ENCODE measurements at regions not wholly inside any gene's neighbourhood (a gene's known extent, or its start where the extent isn't known, plus 50 kb on each side); places are given as distances from the start of the nearest gene placed in this dataset.
"Not testable (repeated sequence)": the region's sequence is repeated elsewhere in the genome, so short reads cannot be mapped to it uniquely, and the experiment has no call there.

- H3K56ac ChIP-seq (ENCODE audit: extremely low read depth, insufficient read depth, low read length); BruUV-seq (replicated peaks); H4K91ac ChIP-seq (ENCODE audit: insufficient read depth, low read depth, low read length); POLR2A ChIA-PET (ENCODE audit: unreplicated experiment); H3K4me3 ChIP-seq (ENCODE audit: insufficient read depth, low read depth, low read length); CTCF ChIA-PET; H3K4ac ChIP-seq (ENCODE audit: low read depth, low read length); H3K9me3 ChIP-seq (ENCODE audit: control insufficient read depth, insufficient read depth, low read length); H4K8ac ChIP-seq (ENCODE audit: low read depth in 2 of 2, low read length in 2 of 2); dilution Hi-C loops (cut with HindIII; ENCODE audit: low sequenced_read_pairs, unreplicated experiment); H4K5ac ChIP-seq (ENCODE audit: low read depth, low read length); H2BK15ac ChIP-seq (ENCODE audit: low read depth, low read length); in situ Hi-C loops (cut with MboI; ENCODE audit: low sequenced_read_pairs); H2BK20ac ChIP-seq (ENCODE audit: low read depth, low read length); H2BK120ac ChIP-seq (ENCODE audit: low read depth, low read length); H3K27me3 ChIP-seq (ENCODE audit: control insufficient read depth, insufficient read depth, low read length); H3K9ac ChIP-seq (ENCODE audit: low read depth, low read length); H3K23ac ChIP-seq (ENCODE audit: low read depth, low read length); H3K4me1 ChIP-seq (ENCODE audit: control insufficient read depth, insufficient read depth, low read length); H2AFZ ChIP-seq (replicated peaks; ENCODE audit: low read length, poor library complexity); ATAC-seq (ENCODE audit: low read depth); H3K79me1 ChIP-seq (ENCODE audit: low read depth in 1 of 2, low read length in 2 of 2); H3K9me1 ChIP-seq (ENCODE audit: insufficient read depth, low read length); H2AK9ac ChIP-seq (replicated peaks; ENCODE audit: low read depth, low read length, poor library complexity); H3K4me2 ChIP-seq (ENCODE audit: low read depth, low read length); H2BK5ac ChIP-seq (ENCODE audit: low read depth, low read length, poor library complexity, severe bottlenecking); H3K36me3 ChIP-seq (ENCODE audit: control insufficient read depth, insufficient read depth, low read length); H3K18ac ChIP-seq (ENCODE audit: low read depth, low read length); H3K14ac ChIP-seq (replicated peaks; ENCODE audit: low read depth, low read length); DNase-seq; H2AK5ac ChIP-seq (ENCODE audit: low read depth, low read length); H3K27ac ChIP-seq (ENCODE audit: insufficient read depth, low read length); H4K20me1 ChIP-seq (ENCODE audit: insufficient read depth, low read length); intact Hi-C loops (cut with micrococcal nuclease): not testable (repeated sequence)
- WGBS, 2 experiments (ENCODE audit: extremely low coverage in 2 of 2, insufficient read length in 1 of 2) = no CpG with 5 or more reads among the region's 1 CpG
Measured at GRCh38 chr9:94438336-94438735, 109.9 kb upstream of the NUTM2F start.

DNA sequence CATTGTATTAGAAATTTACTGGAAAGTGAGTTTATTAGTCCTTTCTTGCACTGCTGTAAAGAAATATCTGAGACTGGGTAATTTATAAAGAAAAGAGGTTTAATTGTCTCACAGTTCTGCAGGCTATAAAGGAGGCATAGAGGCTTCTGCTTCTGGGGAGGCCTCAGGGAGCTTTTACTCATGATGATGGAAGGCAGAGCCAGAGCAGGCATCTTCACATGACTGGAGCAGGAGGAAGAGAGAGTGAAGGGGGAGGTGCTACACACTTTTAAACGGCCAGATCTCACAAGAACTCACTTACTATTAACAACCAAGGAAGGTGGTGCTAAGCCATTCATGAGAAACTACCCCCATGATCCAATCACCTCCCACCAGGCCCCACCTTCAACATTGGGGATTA lies 112.7 kb upstream of the NUTM2F start:
- H4K8ac ChIP-seq (ENCODE audit: low read depth in 2 of 2, low read length in 2 of 2); H2AK5ac ChIP-seq (ENCODE audit: low read depth, low read length); H4K91ac ChIP-seq (ENCODE audit: insufficient read depth, low read depth, low read length); H3K18ac ChIP-seq (ENCODE audit: low read depth, low read length); H3K27me3 ChIP-seq (ENCODE audit: control insufficient read depth, insufficient read depth, low read length); H3K4ac ChIP-seq (ENCODE audit: low read depth, low read length); dilution Hi-C loops (cut with HindIII; ENCODE audit: low sequenced_read_pairs, unreplicated experiment); H4K5ac ChIP-seq (ENCODE audit: low read depth, low read length); ATAC-seq (ENCODE audit: low read depth); POLR2A ChIA-PET (ENCODE audit: unreplicated experiment); H3K9me1 ChIP-seq (ENCODE audit: insufficient read depth, low read length); intact Hi-C loops (cut with micrococcal nuclease); H4K20me1 ChIP-seq (ENCODE audit: insufficient read depth, low read length); H3K4me1 ChIP-seq (ENCODE audit: control insufficient read depth, insufficient read depth, low read length); H3K23ac ChIP-seq (ENCODE audit: low read depth, low read length); H3K56ac ChIP-seq (ENCODE audit: extremely low read depth, insufficient read depth, low read length); BruUV-seq (replicated peaks); H3K9me3 ChIP-seq (ENCODE audit: control insufficient read depth, insufficient read depth, low read length); CTCF ChIA-PET; DNase-seq; H3K9ac ChIP-seq (ENCODE audit: low read depth, low read length); H3K27ac ChIP-seq (ENCODE audit: insufficient read depth, low read length); H2BK120ac ChIP-seq (ENCODE audit: low read depth, low read length); H3K79me1 ChIP-seq (ENCODE audit: low read depth in 1 of 2, low read length in 2 of 2); H3K4me3 ChIP-seq (ENCODE audit: insufficient read depth, low read depth, low read length); H3K4me2 ChIP-seq (ENCODE audit: low read depth, low read length); H2AFZ ChIP-seq (replicated peaks; ENCODE audit: low read length, poor library complexity); H2BK15ac ChIP-seq (ENCODE audit: low read depth, low read length); H2BK20ac ChIP-seq (ENCODE audit: low read depth, low read length); H3K36me3 ChIP-seq (ENCODE audit: control insufficient read depth, insufficient read depth, low read length); H2BK5ac ChIP-seq (ENCODE audit: low read depth, low read length, poor library complexity, severe bottlenecking); H2AK9ac ChIP-seq (replicated peaks; ENCODE audit: low read depth, low read length, poor library complexity); in situ Hi-C loops (cut with MboI; ENCODE audit: low sequenced_read_pairs); H3K14ac ChIP-seq (replicated peaks; ENCODE audit: low read depth, low read length): not testable (repeated sequence)
- WGBS, 2 experiments (ENCODE audit: extremely low coverage in 2 of 2, insufficient read length in 1 of 2) = no CpG with 5 or more reads among the region's 1 CpG

Measured in IMR-90 (cell line).